Skin of body (tissue), 1 donor: ENCODE measurements at regions not wholly inside any gene's neighbourhood (a gene's known extent, or its start where the extent isn't known, plus 50 kb on each side); places are given as distances from the start of the nearest gene placed in this dataset.
"Not testable (repeated sequence)": the region's sequence is repeated elsewhere in the genome, so short reads cannot be mapped to it uniquely, and the experiment has no call there.

Experiments used
- DNase-seq: peaks from one replicate; lab custom pipeline; 2025; lab: John Stamatoyannopoulos, UW

DNA sequence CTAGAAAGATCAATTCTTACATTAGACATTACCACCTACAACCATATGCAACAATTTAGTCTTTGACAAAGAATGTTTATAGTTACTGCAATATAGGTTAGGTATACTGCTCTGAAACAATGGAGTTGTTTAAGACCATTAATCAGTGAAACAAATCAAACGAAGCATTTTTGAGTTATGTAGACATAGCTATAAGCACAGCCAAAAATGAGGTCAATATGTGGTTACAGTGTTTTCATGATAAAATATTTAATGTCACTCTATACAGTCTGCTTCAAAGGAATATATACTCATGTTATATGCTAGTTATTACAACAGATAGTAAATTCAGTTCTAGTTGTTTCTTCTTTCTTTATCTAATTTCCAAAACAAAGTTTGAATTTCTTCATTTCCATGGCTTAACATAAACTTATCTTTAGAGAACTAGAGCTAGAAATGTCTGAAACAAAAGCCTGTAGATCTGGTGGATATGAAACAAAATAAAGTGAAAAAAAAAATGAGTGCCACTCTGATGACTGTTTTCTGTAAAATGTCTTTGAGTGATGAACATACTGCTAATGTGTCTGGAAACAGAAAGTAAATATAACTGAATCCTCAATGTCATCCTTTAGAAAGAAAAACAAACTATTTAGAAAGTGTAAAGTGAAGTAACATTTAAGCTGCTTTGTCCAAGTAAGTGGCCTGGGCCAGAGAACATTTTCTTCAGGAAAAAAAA lies 809.0 kb downstream of the FAT4 start:
- peak; percentile 15 for DNase-seq

DNA sequence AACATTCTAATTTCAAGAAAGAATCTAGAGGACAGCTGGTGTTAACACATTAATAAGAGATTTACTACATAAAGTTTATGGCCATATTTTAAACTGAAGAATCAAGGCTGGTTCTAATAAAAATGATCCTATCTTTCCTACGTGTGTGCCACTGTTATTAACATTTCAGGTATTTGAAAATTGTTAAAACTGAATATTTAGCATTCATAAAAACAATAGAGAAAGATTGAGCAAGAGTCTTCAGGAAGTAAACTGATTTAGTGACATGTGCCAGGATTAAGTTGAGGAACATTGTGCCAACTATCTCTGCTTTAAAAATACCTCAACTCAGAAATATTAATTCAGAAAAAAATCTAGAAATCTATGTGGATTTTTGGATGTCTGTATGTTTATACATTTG lies 810.1 kb downstream of the FAT4 start:
- no peak for DNase-seq

DNA sequence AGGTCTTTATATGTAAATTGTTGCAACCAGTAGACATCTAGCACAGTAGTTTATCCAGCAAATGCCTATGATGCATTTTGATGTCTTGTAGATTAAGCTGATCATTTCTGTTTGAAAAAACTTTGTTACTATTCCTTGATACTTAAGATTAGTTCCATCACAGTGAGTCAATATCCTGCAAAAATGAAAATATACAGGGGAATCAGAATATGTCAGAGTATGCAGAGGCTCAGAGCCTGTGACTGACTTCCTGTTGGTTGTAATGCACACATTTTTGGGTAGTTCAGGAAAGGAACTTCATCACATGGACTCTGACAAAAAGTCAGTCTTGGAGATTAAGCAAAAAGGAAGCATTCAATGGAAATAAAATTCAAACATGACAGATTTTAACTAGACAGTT lies 815.5 kb downstream of the FAT4 start:
- DNase-seq: no peak

DNA sequence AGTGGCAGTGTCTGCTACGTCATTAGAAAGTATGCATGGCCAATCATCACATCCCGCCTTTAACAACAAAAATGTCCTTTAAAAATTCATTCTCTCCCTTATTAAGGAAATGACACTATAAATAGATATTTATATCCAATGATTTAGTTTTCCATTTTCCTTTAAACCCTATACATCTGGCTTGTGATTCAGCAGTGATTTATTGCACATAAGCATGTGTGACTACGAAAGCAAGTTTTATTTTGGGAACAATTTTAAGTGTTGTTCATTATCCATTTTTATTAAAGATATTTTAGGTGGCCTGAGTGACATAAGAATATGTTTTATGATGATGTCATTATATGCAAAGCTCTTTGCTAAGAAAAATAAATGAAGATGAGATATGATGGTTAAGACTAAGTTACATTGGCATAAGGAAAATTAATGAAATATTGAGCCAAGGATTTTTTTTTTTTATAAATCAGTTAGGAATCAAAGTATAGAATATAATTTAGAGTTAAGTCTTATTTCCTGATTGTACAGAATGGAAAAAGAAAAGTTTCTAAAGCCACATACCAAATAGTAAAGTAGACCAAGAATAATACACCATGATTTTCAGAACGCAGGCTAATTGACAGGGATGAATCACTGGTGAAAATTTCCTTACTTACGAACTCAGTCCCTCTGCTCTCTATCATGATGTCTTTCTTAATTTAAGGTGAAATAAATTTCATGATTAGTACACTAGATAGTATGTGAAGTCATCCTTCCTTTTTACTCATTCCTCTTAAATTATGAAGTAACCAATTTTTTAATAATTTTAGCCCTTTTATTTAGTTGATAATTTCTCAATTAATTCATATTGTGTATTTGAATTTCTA lies 822.4 kb downstream of the FAT4 start:
- DNase-seq: peak; percentile 20

DNA sequence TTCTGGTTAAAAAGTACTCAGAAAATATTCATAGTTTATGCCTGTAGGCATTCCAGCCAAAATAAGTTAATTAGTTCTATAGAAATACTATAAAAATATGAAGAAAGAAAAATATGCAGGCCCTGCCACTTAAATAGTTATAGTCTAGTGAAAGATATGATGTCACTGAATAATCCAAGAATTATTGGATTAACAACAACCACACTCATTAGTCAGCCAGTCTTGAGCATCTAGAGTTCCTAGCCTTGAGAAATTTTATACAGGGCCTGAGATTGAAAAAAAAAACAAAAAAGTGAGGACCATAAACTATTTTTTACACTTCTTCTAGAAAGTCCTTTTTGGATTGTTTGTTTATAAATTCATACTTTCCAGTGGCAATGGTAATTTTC lies 823.0 kb downstream of the FAT4 start:
- DNase-seq: no peak

DNA sequence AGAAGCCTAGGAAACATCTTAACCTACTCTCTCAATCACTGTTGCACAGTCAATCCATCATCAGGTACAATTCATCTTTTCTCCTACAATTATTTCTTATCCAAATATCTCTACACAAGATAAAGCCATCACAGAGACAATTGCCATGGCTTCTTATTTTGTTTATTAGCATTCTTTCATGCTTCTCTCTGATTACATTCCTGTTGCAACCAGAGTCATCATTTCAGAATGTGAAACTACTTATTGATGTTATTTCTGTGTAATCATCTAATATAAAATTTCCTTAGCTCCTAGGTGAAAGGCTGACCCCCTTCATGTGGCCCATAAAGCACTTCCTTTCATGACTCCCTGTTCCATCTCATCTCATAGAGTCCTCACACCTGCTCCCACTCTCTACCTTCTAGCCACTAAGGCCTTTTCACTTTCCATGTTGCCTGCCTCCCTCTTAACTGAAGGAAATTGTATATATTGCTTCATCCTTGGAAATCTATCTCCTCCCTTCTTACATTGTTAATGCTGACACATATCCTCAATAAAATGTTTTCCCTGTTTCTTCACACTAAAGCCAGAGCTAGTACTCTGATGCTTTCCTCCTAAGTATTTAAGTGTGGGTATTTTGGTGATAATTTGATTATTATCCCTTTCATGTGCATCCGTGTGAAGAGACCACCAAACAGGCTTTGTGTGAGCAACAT lies 829.9 kb downstream of the FAT4 start:
- no peak for DNase-seq

DNA sequence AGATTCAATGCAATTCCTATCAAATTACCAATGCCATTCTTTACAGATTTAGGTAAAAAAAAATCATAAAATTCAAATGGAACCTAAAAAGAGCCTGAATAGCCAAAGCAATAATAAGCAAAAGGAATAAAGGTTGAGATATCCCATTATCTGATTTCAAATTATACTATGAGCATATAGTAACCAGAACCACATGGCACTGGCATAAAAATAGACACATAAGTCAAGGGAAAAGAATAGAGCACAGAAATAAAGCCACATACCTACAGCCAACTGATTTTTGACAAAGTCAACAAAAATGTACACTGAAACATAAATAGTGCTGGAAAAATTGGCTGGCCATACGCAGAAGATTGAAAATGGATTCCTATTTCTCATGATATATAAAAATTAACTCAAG lies 853.7 kb downstream of the FAT4 start:
- no peak for DNase-seq

DNA sequence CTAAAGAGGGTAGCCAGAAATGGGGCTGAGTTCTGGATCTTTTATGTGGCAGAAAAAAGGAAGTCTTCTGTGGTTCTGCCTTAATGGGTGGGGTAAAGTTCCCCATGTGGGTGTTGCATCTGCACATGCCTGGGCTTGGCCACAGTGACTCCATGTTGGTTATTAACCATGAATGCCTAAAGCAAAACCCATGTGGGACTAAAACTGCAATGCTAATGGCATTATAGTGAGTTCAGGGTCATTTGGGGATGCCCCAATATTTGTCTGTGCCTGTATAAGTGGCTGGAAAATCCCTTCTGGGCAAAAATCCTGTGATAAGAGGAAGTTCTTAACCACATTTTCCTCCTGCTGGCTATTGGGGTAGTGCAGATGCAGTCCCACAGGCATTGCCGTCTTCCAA lies 857.4 kb downstream of the FAT4 start:
- DNase-seq: no peak

DNA sequence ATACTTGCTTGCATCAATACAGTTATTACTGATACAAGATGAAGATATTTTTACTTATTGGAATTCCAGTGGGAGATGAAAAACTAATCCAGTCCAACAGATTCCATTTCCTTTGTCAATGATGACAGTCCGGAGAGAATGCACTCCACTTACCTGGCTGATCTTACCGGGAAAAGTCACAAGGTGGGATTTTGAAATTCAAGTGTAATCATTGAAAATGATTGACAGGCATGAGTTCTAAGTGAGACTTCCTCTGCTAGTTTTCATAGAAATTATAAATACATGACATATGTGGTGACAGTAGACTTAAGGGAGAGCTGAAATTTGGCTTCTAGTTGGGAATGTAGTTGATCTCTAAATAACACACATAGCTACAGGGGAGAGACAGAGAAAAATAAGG lies 859.9 kb downstream of the FAT4 start:
- DNase-seq: no peak

DNA sequence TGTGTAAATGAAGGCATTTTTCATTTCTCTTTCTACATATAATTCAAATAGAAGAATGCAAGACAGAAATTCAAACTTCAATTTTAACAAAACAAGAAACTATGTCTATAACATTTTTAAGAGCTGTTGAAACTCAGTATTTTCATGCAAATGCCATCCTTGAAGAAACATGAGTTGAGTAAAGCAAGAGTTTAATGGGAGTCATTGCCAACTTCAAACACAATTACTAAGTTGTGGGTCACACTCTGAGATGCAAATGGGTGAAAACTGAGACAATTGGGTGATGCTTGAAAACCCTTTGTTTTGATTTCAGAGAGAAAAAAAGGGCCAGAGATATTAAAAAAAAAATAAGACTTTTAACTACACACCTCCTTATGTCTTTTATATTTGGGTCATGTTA lies 865.9 kb downstream of the FAT4 start:
- DNase-seq: no peak

DNA sequence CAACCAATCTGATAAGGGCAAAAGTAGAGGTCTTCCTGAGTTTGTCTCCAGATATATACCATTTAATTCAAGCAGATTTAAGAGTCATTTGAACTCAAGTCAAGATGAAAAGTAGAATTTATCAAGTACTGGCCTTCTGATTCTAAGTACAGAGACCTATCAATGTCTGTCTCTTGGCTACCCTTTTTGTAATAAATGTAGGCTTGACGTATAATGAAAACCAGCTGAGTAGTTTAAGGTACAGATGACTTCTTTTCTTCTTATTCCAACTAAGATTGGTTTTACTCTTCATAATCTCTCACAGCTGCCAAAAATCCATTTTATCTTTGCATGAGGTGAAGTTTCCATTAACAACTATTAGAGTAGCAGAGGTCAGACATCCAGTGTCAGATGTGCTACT lies 867.6 kb downstream of the FAT4 start:
- DNase-seq: no peak

DNA sequence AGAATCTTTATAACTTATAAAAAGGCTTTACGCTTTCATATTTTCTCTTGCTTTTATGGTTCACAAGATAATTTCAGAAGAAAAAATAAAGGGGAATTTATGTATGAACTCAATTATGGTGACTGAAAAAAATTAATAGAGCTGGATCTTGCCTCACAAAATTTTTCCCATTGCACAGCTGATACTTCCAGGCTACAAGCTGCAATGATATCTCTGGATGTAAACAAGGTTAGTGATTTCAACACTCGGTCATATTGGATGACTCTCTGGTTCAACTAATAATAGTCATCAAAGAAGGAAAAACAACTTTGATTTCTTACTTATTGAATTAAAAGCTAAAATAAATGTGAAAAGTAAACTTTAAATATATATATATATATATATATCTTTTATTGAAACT lies 868.0 kb downstream of the FAT4 start:
- DNase-seq: no peak

DNA sequence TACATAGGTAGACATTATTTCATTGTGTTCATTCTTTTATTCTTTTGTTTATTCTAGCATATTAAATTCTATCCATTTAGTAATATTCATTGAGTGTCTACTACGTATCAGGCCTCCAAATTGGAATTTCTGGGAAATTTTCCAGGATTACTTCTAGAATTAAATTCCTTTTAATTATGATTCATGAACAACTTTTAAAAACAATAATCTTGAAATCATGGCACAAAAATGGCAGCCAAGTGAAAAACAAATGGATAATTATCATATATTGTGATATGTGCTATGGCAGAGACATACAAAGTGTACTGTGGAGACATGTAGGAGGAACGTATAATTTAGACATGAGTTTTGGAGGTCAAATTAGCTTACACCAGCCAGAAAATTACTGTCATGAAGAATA lies 868.5 kb downstream of the FAT4 start:
- no peak for DNase-seq

DNA sequence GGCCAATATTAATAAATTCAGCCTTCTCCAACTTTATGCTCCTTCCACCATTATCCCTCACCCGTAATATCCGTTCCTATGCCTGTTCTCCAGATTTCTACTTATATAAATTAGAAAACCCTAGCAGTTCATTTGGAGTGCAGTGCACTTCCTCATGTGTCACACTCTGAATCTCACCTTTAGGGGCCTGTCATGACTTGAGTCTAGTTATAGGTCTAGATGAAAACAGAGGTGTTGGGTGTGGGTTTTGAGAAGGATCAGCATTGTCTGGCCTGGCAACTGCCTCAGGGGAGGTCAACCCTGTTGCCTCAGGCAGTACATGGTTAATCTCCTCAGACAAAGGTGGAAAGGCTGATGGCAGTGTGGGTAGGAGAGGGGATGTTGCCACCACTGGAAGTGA lies 876.8 kb downstream of the FAT4 start:
- no peak for DNase-seq

DNA sequence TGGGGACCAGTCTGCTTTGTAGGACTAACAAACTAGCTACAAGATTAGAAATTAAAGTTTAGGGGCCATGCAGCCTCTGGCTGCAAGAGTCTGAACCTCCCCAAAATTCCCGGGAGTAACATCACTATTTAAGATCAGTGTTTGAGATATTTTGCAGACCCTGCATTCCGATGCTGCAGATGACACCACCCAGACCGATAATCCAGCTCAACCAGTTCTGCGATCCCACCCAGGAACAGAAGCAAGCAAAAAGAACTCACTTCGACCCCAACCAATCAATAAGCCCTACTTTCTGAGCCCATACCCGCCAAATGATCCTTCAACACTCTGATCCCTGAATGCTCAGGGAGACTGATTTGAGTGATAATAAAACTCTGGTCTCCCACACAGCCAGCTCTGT lies 877.8 kb downstream of the FAT4 start:
- DNase-seq: no peak

DNA sequence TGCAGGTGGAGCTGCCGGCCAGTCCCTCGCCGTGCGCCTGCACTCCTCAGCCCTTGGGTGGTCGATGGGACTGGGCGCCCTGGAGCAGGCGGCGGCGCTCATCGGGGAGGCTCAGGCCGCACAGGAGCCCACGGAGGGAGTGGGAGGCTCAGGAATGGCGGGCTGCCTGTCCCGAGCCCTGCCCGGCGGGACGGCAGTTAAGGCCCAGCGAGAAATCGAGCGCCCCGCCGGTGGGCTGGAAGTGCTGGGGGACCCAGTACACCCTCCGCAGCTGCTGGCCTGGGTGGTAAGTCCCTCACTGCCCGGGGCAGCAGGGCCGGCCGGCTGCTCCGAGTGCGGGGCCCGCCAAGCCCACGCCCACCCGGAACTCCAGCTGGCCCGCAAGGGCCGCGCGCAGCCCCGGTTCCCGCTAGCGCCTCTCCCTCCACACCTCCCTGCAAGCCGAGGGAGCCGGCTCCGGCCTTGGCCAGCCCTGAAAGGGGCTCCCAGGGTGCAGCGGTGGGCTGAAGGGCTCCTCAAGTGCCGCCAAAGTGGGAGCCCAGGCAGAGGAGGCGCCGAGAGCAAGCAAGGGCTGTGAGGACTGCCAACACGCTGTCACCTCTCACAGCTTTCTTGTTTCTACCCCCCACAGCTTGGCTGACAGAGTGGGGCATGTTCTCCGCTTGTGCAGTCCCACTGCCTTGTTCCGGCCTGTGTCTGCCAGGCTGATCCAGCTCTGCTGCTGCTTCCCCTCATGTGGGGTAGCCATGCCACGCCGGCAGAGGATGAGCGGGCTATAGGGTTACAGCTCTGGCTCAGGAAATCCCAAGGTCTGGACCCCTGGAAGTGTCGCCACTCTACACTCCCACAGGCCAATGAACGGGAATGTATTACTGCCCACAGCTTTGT lies 886.7 kb downstream of the FAT4 start:
- DNase-seq: not testable (repeated sequence)

DNA sequence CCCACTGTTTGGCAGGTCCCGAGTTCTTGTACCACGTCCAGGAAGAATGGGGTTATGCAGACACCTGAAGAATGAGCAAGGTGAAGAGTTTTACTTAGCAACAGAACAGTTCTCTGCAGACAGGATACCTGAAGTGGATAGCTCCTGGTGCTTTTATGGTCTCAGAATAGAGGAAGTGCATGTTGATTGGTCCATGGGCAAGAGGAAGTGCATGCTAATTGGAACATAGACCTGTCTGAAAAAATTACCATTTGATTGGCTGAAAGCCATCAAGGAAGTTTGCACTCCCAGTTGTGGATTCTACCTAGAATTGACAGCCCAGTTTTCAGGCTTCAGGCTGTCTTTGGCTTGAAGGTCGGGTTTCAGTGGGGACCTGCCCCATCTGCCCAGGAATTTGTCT lies 887.5 kb downstream of the FAT4 start:
- no peak for DNase-seq

DNA sequence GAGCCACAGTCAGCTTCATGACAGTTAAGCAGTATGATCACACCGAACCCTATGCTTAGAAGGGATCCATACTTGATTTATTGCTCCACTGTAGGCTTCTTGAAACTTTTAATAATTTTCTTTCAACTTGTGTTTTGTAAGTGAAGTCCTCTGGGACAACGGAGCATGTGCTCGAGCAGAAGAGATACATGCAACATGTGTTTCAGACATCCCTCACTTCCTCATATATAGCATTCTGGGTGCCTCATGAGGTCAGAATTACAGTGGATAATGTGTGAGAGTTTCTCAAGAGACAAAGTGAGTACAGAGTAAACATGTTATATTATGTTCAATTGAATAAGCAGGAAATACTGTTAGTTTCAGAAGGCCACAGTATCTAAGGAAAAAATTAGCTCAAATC lies 893.2 kb downstream of the FAT4 start:
- DNase-seq: peak; percentile 9

DNA sequence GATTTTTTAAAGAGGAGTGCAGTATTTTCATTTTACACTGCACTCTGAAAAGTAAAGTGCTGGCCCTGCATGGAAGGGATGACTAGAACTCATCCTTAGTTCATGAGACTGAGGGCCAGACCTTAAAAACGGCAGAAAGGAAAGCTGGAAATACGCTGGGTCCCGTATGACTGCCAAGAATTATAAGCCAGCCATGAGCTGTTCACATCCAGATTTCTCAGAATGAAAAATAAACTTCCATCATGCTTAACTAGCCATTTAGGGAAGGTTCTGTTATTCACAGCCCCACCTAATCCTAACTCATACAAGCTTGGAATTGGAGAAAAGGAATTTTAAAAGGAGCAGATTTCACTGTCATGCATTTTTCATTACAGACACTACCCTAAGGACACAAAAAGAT lies 894.4 kb downstream of the FAT4 start:
- no peak for DNase-seq

DNA sequence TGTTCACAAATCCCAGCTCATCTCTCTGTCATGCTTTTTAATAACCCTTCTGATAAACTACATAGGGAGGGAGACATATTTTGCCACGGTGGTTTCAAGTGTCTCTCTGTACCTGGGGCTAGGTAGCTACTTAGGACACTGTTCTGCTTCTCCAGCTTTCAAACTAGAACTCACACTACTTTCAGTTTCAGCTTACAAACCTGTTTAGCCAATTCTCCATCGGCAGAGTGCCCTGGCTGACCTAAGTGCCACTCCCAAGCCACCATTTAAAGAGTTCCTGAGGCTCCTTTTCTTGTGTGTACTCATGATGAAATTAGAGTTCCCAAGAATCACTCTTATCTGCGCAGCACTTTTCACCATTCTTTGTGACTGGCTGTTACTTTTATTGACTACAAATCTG lies 899.2 kb downstream of the FAT4 start:
- no peak for DNase-seq

DNA sequence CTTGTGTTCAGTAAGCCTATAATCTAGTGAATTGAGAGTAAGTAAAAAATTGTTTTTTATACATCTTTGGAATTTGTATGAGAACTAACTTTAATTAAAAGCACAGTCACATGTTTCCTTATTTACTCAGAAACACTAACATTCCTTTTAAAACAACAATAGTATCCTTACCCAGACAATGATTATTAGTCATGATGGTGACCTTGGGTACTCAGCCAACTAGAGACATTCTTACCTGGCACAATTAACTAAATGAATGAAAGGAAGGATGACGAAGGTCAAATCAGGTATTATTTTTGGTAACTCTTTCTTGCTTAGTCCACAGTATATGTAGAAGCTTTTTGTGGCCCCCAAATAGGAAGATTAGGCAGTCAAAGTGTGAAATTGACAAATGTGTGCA lies 901.0 kb downstream of the FAT4 start:
- DNase-seq: peak; percentile 15

DNA sequence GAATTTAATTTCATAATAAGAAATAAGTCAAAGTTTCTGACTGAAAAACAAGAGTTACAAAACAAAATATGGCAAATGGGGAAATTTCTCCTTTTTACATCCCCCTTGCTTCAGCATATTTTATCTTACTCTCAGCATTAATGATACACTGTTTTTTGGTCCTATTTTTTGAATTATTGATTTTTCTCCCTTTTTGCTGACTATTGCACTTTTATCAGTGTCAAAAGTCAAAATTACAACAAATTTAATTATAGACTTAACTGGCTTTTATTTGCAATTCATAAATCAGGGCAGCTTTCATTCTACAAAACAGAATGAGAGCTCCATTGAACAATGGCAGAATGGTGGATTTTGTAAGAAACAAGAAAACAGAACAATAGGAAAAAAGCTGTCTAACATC lies 901.9 kb downstream of the FAT4 start:
- DNase-seq: no peak
